GM18858 (cell line): ENCODE measurements at regions not wholly inside any gene's neighbourhood (a gene's known extent, or its start where the extent isn't known, plus 50 kb on each side); places are given as distances from the start of the nearest gene placed in this dataset.
"Not testable (repeated sequence)": the region's sequence is repeated elsewhere in the genome, so short reads cannot be mapped to it uniquely, and the experiment has no call there.

Experiments
- ATAC-seq: cut with Tn5 transposase; IDR thresholded peaks from one replicate; pipeline ENCODE4 v1.9.1; 2021; ENCODE audit not compliant: unreplicated experiment

DNA sequence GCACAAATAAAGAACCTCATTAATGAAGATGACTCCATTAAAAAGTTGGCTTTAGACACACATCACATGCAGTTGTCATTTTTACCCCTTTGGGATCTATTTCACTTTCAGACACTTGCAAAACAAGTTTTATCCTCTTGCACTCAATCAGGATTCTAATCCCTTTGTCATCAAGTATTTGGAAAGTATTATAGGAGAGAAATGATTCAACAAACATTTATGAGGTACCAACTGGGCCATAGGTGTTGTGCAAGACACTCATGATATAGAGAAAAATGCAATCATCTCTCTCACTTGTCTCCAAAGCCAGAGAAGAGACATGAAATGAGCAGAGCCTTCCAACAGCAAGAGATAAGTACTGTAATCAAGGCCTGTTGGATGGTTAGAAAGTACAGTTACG lies 327.7 kb downstream of the RMST start:
- no peak for ATAC-seq

DNA sequence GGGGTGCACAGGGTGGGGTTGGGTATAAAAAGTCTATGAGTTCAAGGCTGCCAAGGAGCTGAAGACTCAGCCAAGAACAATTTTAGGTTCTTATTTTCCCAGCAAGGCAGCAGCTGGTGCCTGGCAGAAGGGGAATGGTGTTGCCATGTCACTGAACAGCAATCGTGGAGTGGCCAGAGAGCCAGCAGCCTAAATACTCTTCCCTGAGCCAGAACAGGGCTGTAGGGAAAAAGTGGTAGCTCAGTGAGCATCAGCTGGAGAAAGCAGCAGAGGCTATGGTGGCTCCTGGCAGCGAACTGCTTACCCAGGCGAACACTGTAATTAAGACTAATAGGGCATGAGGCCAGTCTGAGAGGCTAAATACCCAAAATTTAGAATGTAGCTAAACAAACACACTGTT lies 334.9 kb downstream of the RMST start:
- ATAC-seq: no peak

DNA sequence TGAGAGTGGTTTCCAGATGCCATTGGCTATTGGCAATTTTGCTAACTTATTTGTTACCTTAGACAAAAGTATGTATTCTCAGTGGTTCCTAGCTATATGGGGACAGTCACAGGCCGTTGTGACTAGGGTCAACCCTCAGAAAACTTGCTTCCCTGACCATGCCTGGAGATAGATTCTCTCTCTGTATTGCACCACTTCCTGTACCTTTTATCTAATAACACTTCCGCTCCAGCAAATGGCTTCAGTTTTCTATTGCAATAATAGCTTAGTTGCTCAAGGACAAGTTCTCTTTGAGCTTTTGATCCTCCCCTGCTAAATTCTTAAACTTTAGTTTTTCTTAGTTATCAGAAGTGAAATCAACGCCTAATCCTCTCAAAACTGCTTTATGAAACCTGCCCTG lies 338.0 kb downstream of the RMST start:
- no peak for ATAC-seq

DNA sequence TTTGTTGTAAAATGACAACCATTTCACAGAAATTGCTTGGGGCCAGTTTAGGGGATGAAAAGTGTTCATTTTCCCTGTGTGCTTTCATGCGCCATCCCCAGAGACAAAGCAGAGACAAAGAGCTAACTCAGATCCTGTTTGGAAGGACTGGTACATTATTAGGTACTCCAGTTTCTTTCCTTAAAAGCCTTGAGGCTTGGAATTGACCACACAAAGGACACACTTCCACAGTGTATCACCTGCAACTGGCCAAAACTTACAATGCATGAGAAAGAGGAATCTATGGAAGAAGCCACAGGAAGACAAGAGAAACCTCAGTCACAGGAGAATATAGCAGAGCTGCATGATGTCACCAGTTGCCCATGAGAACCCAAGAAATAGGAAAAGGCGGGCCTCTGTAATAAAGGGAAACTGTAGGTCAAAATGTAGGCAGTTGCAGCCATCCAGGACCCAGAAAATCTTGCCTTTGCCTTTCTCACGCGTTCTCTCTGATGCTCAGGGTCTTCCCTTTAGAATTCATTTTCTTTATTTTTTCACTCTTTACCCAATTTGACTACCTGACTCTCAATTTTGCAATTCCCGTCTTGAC lies 339.0 kb downstream of the RMST start:
- ATAC-seq: no peak

DNA sequence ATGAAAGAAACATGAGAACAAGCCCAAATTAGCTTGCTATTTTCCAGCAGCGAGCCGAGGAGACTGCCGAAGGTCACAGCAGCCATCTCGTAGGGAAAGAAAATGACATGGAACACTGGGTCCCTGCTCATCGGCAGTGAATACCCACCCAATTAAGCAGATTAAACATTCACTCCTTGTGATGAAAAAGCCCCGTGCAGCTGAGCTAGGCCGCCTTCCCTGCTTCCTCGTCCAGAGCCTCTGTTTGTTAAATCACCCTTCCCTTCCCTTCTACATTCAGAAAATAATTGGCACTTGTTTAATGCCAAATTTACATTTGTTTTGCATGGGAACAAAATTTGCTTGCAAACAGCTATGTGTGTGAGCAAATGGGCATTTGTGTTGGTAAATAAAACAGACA lies 342.5 kb downstream of the RMST start:
- ATAC-seq: no peak

DNA sequence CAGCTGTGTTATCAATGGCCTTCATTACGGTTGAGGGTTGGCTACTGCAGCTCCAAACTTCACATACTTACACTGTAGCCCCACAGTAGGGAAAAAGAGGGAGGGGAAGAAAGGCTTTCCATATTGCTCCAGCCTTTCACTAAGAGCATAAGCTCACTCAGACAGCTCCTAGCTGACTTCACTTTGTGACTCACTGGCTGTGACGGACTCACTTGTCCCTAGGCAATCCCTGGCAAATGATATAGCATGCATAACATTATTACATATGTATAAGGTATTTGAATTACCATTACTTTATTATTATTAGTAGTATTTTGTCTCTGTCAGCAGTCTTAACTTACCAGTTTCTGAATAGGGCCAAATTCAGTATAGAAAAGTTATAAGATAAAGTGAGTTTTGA lies 350.7 kb downstream of the RMST start:
- ATAC-seq: no peak

DNA sequence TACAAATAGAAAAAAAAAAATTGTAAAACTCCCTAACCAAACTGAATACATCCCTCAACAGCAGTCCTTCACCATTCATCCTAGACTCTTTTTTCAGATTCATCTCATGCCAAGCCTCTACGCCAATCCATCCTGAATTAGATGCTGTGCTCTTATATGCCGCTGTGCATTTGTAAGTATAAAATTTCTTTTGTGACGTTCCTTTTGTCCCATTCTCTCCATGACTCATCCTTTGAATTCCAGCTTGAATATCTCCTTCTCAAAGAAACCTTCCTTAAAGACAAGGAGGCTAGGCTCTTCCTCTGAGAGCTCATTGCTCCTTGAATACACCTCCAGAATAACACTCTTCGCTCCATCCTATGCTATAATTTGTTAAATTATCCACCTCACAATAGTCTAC lies 359.2 kb downstream of the RMST start:
- no peak for ATAC-seq

DNA sequence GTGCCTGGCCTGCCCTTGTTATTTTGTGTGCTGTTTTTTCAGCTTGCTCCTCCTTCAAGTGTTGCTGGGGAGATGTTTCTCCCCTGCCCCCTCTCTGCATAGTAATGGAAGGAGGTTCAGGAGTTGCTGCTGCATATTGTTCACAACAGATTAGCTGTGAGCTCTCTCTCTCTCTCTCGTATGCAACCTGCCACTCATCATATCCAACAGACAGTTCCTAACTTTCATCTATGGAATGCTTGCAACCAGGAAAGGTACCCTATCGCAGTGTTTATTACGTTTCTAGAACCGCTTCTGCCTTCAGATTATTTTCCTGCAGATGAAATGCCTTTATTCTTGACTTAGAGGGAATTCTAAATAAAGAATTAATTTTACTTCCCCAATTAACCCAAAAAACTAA lies 372.9 kb downstream of the RMST start:
- no peak for ATAC-seq

DNA sequence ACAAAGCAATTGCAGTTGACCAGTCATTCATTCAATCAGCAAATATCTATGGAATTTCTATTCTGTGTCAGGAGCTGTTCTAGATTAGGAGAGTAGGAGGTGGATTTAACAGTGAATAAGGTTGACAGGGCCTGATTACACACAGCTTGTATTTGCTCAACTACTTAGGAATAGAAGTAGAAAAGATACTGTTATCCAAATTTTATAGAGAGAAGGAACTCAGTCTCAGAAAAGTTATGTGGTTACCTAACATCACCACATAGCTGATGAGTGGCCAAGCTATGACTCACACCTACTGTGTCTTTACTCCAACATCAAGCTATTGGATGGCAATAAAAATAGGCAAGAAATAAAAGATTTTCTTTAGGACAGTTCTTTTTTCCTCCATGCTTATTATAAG lies 374.8 kb downstream of the RMST start:
- ATAC-seq: no peak

DNA sequence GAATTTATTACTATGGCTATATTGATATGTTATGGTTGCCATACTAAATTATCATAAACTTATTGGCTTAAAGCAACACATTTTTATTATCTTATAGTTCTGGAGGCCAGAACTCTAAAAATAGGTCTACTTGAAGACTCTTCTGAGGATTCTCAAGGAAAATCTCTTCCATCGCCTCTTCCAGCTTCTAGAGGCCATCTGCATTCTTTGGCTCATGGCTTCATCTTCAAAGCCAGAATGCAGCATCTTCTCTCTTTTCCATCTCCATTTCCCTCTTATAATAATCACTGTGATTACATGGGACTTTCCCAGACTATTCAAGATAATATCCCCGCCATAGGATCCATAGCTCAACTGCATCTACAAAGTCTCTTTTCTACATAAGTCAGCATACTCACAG lies 385.4 kb downstream of the RMST start:
- ATAC-seq: no peak

DNA sequence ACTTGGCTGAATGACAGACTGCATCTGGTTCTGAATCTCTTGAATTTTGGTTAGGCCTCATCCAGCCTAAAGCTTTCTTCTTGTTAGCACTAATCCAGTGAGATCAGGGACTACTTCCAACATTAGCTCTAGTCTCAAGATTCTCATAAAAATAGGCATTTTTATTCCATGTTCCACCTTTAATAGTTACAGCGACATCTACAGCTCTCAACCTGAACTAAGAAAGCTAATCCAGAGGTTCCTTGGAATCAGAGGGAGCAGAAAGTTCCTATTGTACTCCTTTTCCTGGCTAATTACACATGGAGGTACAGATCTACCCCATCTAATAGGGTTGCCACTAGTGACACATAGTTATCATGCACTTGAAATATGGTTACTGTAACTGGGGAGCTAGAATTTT lies 391.9 kb downstream of the RMST start:
- no peak for ATAC-seq

DNA sequence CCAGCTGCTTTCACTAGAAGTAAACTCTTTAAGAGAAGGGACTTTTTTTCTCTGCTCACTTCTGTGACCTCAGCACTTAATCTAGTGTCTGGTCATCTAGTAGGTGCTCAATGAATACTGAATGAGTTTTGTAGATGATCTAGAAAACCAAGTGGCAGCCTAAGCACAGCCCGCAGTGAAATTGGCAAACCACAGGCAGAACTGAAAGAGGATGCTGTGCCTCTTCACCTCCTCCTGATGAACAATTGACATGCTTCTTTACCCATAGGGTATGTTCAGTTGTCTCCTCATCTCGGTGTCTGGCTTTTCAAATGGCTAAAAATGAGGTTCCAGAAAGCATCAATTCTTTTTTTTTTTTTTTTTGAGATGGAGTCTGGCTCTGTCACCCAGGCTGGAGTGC lies 399.5 kb downstream of the RMST start:
- no peak for ATAC-seq

DNA sequence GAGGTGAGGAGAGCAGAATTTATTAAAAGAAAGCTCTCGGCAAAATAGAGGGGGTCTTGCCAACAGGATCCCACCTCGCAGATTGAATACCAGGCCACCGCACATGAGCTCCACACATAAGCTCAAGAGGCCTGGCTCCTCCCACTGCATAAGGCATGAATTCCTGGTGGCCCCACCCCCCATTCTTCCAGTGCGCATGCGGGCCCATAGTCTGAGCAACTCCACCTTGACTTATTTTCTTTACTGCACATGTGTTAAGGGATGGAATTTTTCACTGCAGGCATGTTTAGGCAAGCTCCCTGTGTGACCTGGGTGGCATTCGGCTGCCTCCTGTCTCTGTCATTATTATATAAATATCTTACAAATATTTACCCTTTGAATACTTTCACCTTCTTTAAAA lies 412.5 kb downstream of the RMST start:
- ATAC-seq: no peak

DNA sequence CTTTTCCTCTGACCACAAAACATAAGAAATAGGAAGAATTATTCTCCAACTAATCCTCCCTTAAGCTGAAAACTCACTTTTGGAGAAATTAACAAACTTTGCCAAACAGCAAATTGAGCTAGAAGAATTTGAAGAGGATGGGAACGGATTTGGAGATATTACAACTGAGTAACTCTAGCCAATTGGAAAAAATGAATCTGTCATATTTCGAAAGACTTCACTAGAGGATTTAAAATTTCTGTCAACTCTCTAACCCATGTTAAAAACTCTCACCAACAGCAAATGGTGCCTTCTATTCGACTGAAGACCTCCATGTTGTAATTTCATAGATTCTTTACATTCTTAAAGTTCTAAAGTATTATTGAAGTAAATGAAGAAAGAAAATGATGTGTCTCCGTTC lies 414.2 kb downstream of the RMST start:
- no peak for ATAC-seq

DNA sequence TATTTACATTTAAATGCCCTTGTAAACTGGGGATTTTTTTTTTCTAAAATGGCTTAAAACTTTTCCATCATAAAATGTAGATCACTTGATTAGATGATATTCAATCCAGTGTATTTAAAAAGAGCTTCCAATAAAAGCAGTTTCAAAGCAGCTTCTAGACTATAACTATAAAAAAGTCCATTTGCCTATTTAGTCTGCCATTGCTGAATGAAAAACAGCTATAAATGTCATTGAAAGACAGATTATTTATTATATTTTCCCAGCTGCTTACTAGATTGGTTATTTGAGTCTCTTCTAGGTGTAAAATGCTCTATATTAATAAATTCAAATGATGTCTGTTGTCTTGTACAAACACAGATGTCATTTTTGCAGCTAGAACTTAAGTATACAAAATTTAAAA lies 414.8 kb downstream of the RMST start:
- no peak for ATAC-seq

DNA sequence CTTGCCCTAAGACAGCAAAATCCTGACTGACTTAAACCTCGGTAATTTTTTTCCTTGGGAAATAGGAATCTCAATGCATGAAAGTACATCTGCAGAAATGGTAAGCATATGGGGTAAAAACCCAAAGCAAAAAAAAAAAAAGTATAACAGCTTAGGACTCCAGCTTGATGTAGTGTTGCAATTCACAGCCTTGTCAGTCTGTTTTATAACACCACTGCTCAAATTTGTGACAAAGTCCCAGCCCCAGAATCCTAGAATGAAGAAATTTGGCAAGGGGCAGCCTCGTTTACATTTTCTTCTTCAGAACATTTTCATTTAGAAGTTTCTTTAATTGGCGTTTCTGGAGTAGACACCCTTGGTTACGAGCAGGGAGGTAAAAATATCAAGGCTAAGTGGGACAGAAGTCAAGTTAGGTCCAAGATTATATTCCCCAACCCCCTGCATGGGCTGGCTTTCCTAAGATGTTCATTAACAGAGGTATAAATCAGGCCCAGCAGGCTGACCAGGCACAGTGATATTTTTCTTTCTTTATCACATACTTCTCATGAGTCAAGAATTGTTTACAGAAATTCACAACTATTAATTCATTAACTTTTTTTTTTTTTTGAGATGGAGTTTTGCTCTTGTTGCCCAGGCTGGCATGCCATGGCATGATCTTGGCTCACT lies 424.0 kb downstream of the RMST start:
- ATAC-seq: no peak

DNA sequence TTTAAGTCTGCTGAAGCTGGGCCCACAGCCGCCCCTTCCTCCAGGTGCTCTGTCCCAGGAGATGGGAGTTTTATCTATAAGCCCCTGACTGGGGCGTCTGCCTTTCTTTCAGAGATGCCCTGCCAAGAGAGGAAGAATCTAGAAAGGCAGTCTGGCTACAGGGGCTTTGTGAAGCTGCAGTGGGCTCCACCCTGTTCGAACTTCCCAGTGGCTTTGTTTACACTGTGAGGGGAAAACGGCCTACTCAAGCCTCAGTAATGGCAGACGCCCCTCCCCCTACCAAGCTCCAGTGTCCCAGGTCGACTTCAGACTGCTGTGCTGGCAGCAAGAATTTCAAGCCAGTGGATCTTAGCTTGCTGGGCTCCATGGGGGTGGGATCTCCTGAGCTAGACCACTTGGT lies 435.3 kb downstream of the RMST start:
- ATAC-seq: not testable (repeated sequence)

DNA sequence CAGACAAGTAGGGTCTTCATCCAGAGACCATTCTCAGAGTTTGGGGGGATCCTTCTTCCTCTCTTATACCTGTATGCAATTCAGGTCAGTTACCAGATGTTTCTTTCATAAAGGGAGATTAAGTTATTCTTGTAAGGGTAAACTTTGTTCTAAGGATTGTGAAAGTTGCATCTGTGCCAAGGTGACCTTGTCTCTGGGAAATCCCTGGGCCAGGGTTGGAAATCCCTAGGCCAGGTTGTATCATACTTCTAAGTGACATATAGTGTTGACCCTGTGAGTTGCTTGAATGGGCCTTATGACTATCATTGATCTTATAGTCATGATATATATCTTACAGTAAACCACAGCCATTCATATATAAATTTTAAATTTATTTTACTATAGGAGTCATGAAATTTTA lies 436.9 kb downstream of the RMST start:
- ATAC-seq: no peak

DNA sequence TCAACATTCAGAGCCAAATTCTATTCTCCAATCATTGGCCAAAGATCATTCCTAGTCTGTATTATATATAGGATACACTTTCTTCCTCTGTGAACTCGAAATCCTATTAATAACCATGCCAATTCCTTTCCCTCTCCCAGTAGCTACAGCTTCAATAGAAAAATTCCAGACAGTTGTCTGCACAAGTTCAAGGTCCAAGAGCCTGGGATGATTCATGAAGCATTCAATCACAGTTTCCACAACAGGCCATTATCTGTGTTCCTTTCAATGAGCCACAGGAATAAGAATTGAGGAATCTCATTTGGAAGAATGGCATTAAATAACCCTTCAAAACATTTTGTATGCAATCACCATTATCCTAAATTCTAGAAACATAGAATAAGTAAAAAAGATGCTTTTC lies 437.4 kb downstream of the RMST start:
- no peak for ATAC-seq

DNA sequence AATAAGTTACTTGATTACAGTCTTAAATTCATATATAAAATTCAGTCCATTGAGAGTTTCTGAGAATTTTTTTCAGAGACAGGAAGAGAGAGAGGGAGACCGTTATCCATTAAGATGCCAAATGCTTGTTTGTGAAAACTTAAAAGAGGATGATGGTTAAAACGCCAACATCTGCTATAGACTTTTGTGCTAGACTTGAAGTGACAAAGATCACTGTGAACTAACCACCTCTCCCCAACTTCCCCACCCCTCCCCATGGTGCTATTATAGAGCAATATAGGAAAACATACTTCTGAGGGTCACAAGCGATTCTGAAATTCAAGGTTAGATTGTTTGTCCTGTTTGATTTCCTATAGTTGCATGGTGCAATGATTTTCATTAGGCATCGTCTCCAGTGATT lies 440.8 kb downstream of the RMST start:
- no peak for ATAC-seq

DNA sequence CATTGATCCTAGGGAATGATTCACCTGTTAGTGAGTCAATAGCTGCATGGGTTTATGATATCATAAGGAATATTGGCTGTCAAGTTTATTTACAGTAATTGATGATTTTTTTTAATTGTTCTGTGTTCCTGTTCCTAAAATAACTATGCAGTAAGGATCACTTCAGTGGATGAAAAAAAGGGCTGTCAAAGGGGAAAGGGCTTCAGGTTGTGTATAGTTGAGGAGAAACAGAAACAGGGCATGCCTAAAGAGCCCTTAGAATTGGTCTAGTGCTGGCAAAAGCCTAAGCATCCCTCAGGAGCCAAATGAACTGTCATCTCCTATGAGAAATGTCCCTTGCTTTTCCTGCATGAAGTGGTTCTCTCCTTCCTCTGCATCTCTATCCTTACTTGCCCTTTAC lies 444.9 kb downstream of the RMST start:
- ATAC-seq: no peak

DNA sequence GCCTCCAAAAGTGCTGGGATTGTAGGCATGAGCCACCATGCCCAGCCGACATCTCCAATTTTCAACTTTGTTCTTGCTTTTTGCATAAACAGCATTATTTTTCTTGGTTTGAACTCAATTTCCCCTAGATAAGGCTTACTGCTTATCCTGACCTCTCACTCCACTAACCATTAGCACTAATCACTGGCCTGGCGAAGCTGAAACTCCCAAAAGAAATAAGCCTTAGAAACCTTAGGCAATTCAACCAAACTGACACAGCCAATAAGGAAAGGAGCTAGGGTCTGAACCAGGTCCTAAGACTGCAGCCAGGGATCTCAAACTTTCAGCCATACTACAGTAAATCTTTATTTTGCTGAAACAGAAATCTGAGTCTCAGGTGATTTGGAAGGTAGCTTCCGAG lies 448.0 kb downstream of the RMST start:
- ATAC-seq: no peak

DNA sequence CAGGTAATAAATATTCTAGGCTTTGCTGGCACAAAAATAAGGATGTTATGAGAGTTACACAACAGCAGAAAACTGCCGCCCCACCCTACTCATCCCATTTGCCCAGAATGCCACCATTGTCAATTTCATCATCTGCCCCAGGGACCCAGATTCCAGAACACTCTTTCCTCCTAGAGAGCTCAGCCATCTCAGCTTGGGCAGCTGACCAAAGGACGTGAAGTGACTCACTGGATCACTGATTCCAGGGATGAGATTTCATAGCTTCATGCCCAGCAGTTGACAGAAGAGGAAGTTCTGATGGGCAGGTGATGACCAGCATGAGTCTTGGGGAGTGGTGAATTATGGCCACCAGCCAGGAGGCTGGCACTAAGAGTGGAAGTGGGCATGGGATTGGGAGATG lies 450.3 kb downstream of the RMST start:
- no peak for ATAC-seq
